ENCODE measurements at regions not wholly inside any gene's neighbourhood (a gene's known extent, or its start where the extent isn't known, plus 50 kb on each side); places are given as distances from the start of the nearest gene placed in this dataset.

DNA sequence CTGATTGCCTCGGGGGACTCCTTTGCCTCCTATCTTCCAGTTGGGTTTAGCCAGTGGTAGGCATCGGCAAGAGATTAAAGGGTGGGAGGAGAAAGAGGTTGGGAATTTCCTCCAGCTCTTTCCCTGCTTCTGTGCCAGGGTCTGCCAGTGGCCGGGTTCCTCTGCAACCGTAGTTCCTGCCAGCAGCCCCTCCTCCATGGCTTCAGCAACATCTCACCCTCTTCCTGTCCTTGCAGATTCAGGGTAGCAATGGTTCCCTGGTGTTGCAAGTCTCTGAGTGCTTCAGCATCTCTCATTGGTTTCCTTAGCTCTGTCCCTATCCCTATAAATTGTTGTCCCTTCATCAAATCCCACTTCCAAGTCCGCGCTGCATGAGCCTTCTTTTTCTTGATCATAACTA is 223.1 kb upstream of the JUN start:
- TF ChIP-seq, protein P1, sequence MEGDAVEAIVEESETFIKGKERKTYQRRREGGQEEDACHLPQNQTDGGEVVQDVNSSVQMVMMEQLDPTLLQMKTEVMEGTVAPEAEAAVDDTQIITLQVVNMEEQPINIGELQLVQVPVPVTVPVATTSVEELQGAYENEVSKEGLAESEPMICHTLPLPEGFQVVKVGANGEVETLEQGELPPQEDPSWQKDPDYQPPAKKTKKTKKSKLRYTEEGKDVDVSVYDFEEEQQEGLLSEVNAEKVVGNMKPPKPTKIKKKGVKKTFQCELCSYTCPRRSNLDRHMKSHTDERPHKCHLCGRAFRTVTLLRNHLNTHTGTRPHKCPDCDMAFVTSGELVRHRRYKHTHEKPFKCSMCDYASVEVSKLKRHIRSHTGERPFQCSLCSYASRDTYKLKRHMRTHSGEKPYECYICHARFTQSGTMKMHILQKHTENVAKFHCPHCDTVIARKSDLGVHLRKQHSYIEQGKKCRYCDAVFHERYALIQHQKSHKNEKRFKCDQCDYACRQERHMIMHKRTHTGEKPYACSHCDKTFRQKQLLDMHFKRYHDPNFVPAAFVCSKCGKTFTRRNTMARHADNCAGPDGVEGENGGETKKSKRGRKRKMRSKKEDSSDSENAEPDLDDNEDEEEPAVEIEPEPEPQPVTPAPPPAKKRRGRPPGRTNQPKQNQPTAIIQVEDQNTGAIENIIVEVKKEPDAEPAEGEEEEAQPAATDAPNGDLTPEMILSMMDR (IDR thresholded peaks at IDR 0.05): no peak
- no peak for TF ChIP-seq POLR2A (IDR thresholded peaks at IDR 0.05)
- TF ChIP-seq POLR2AphosphoS5 (IDR thresholded peaks at IDR 0.05): no peak
- no peak for TF ChIP-seq EP300 (IDR thresholded peaks at IDR 0.05)
